ENCODE measurements at regions not wholly inside any gene's neighbourhood (a gene's known extent, or its start where the extent isn't known, plus 50 kb on each side); places are given as distances from the start of the nearest gene placed in this dataset.
A peak's percentile ranks its signal among the peaks of the same experiment; 100 is the strongest.

GRCh38 chr12:70165450-70165849, 77.8 kb upstream of the CNOT2 start:
- Histone ChIP-seq H3K4me1 (no peaks in the 10 kb centered on the region), H3K9me3 (peaks cover 0 to 4% of the 10 kb centered on the region in 2 donors), H3K36me3 (no peaks in the 10 kb centered on the region), H3K27ac (no peak overlapping the region), H3K4me3 (no peak overlapping the region), H3K27me3 (no peaks in the 10 kb centered on the region)
- no peak for TF ChIP-seq CTCF (IDR thresholded peaks at IDR 0.05)
- DNase-seq (no peak), ATAC-seq (no peak)
- intact Hi-C loops (cut with DNase I) = no loop called here

- intact Hi-C loops (cut with DNase I) = no loop called here
- H3K4me1 ChIP-seq = no peaks in the 10 kb centered on the region
- H3K27me3 ChIP-seq = no peaks in the 10 kb centered on the region
- no peak for TF ChIP-seq CTCF (IDR thresholded peaks at IDR 0.05)
- H3K4me3 ChIP-seq = no peak overlapping the region
- H3K27ac ChIP-seq = no peak overlapping the region
- no peak for DNase-seq
- no peaks in the 10 kb centered on the region for H3K9me3 ChIP-seq
- ATAC-seq = no peak
- H3K36me3 ChIP-seq = no peaks in the 10 kb centered on the region
Observed at GRCh38 chr12:70176290-70176689, 66.9 kb upstream of the CNOT2 start.

- H3K27me3 ChIP-seq = no peaks in the 10 kb centered on the region
- no peak overlapping the region for H3K27ac ChIP-seq
- intact Hi-C loops (cut with DNase I) = no loop called here
- no peak overlapping the region for H3K4me3 ChIP-seq
- no peaks in the 10 kb centered on the region for H3K4me1 ChIP-seq
- no peaks in the 10 kb centered on the region for H3K9me3 ChIP-seq
- no peak for ATAC-seq
- no peak for TF ChIP-seq CTCF (IDR thresholded peaks at IDR 0.05)
- no peaks in the 10 kb centered on the region for H3K36me3 ChIP-seq
- DNase-seq = no peak
Observed at GRCh38 chr12:70177631-70178030, 65.6 kb upstream of the CNOT2 start.

GRCh38 chr12:70178038-70178437, 65.2 kb upstream of the CNOT2 start:
- no peak for TF ChIP-seq CTCF (IDR thresholded peaks at IDR 0.05)
- Histone ChIP-seq H3K27me3 (no peaks in the 10 kb centered on the region), H3K27ac (no peak overlapping the region), H3K4me1 (no peaks in the 10 kb centered on the region), H3K9me3 (no peaks in the 10 kb centered on the region), H3K4me3 (no peak overlapping the region), H3K36me3 (no peaks in the 10 kb centered on the region)
- DNase-seq (peak in 1 of 4 donors; percentile 7), ATAC-seq (no peak)
- intact Hi-C loops (cut with DNase I) = no loop called here

- no peak for TF ChIP-seq CTCF (IDR thresholded peaks at IDR 0.05)
- ATAC-seq = no peak
- DNase-seq = no peak
- no peak overlapping the region for H3K4me3 ChIP-seq
- intact Hi-C loops (cut with DNase I) = no loop called here
- H3K9me3 ChIP-seq = no peaks in the 10 kb centered on the region
- H3K4me1 ChIP-seq = no peaks in the 10 kb centered on the region
- no peak overlapping the region for H3K27ac ChIP-seq
- H3K27me3 ChIP-seq = no peaks in the 10 kb centered on the region
- H3K36me3 ChIP-seq = no peaks in the 10 kb centered on the region
Observed at GRCh38 chr12:70180130-70180529, 63.1 kb upstream of the CNOT2 start.

Measured in left lung (tissue), 4 donors.